WTC11 (cell line): ENCODE measurements at regions not wholly inside any gene's neighbourhood (a gene's known extent, or its start where the extent isn't known, plus 50 kb on each side); places are given as distances from the start of the nearest gene placed in this dataset.

Source experiments
- ATAC-seq: fragments of 200-7000 bp; cut with Tn5 transposase; 2 replicates; pipeline ENCODE4 v1.10.0; 2021; ENCODE audit warnings: mild to moderate bottlenecking, moderate library complexity
- CTCF ChIA-PET: fragments of 300-600 bp; sonication (Branson Sonifier 250); formaldehyde crosslinking; loops from one replicate; lab custom pipeline; 2021; ENCODE audit warnings: antibody characterized with exemption; lab: Charles Lee
- POLR2A ChIA-PET: fragments of 350-600 bp; sonication (Branson Sonifier 250); formaldehyde crosslinking; loops from one replicate; lab custom pipeline; 2021; ENCODE audit warnings: antibody characterized with exemption; lab: Charles Lee
- DNase-seq: peaks from one replicate; pipeline ENCODE4 v3.0.0; 2021; ENCODE audit warnings: low spot score
- H3K27ac Mint-ChIP-seq: 2 replicates; pipeline ENCODE4 v1.8.0; 2021; ENCODE audit warnings: mixed read lengths
- H3K27me3 Mint-ChIP-seq: 2 replicates; pipeline ENCODE4 v1.8.0; 2021; ENCODE audit warnings: low read depth, mild to moderate bottlenecking, moderate library complexity, mixed read lengths
- H3K36me3 Mint-ChIP-seq: 2 replicates; pipeline ENCODE4 v1.8.0; 2021; ENCODE audit warnings: mixed read lengths
- H3K4me1 Mint-ChIP-seq: 2 replicates; pipeline ENCODE4 v1.8.0; 2022; ENCODE audit warnings: mixed read lengths
- H3K4me3 Mint-ChIP-seq: 2 replicates; pipeline ENCODE4 v1.8.0; 2021; ENCODE audit warnings: mild to moderate bottlenecking, moderate library complexity, mixed read lengths
- H3K9me3 Mint-ChIP-seq: 2 replicates; pipeline ENCODE4 v1.8.0; 2021; ENCODE audit warnings: mixed read lengths
- AFF4 ChIP-seq: sonication (generic); formaldehyde crosslinking; IDR thresholded peaks from 2 replicates; pipeline ENCODE4 v1.8.1; 2023; ENCODE audit warnings: mild to moderate bottlenecking, missing genetic modification reagents, borderline replicate concordance
- CBFB ChIP-seq: sonication (generic); formaldehyde crosslinking; IDR thresholded peaks from 2 replicates; pipeline ENCODE4 v1.8.1; 2022; ENCODE audit warnings: mild to moderate bottlenecking, low read depth, missing genetic modification reagents
- CREM ChIP-seq: sonication (generic); formaldehyde crosslinking; IDR thresholded peaks from 2 replicates; pipeline ENCODE4 v1.8.1; 2022; ENCODE audit warnings: mild to moderate bottlenecking, missing genetic modification reagents, moderate library complexity
- E2F1 ChIP-seq: sonication (generic); formaldehyde crosslinking; IDR thresholded peaks from 2 replicates; pipeline ENCODE4 v1.8.0; 2022; ENCODE audit warnings: mild to moderate bottlenecking, missing genetic modification reagents
- E2F4 ChIP-seq: sonication (generic); formaldehyde crosslinking; IDR thresholded peaks from 2 replicates; pipeline ENCODE4 v1.8.1; 2022; ENCODE audit warnings: low read depth, mild to moderate bottlenecking, moderate library complexity, missing genetic modification reagents, borderline replicate concordance
- GRHL2 ChIP-seq: fragments of 250-450 bp; sonication (Bioruptor Pico); IDR thresholded peaks from 2 replicates; pipeline ENCODE4 v1.8.0; 2022; ENCODE audit warnings: mild to moderate bottlenecking, moderate library complexity; ENCODE audit not compliant: insufficient replicate concordance, severe bottlenecking
- HMGA2 ChIP-seq: fragments of 250-450 bp; sonication (Bioruptor Pico); IDR thresholded peaks from 2 replicates; pipeline ENCODE4 v1.4.0; 2021; ENCODE audit warnings: mild to moderate bottlenecking, moderate library complexity
- NR3C1 ChIP-seq: sonication (generic); formaldehyde crosslinking; conservative IDR thresholded peaks from 2 replicates; pipeline ENCODE4 v1.8.1; 2023; ENCODE audit warnings: low read depth, mild to moderate bottlenecking, missing genetic modification reagents
- TEAD4 ChIP-seq: sonication (generic); formaldehyde crosslinking; IDR thresholded peaks from 2 replicates; pipeline ENCODE4 v1.8.0; 2022; ENCODE audit warnings: mild to moderate bottlenecking, missing genetic modification reagents
- TP53 ChIP-seq: sonication (generic); formaldehyde crosslinking; IDR thresholded peaks from 2 replicates; pipeline ENCODE4 v1.8.1; 2023; ENCODE audit warnings: mild to moderate bottlenecking, missing genetic modification reagents
- USF2 ChIP-seq: sonication (generic); formaldehyde crosslinking; IDR thresholded peaks from 2 replicates; pipeline ENCODE4 v1.8.1; 2023; ENCODE audit warnings: mild to moderate bottlenecking, missing genetic modification reagents, moderate library complexity
- ZNF396 ChIP-seq: fragments of 250-450 bp; sonication (Bioruptor Pico); IDR thresholded peaks from 2 replicates; pipeline ENCODE4 v1.8.0; 2021; ENCODE audit warnings: mild to moderate bottlenecking, moderate library complexity, borderline replicate concordance
- TF ChIP-seq, protein P1 (sequence below): sonication (generic); formaldehyde crosslinking; IDR thresholded peaks from 2 replicates; pipeline ENCODE4 v1.8.0; 2022; ENCODE audit warnings: mild to moderate bottlenecking, missing genetic modification reagents
- TF ChIP-seq, protein P2 (sequence below): sonication (generic); formaldehyde crosslinking; IDR thresholded peaks from 2 replicates; pipeline ENCODE4 v1.8.1; 2023; ENCODE audit warnings: mild to moderate bottlenecking, missing genetic modification reagents, moderate library complexity
- TF ChIP-seq, protein P3 (sequence below): sonication (generic); formaldehyde crosslinking; IDR thresholded peaks from 2 replicates; pipeline ENCODE4 v1.8.0; 2023; ENCODE audit warnings: missing genetic modification reagents
- TF ChIP-seq, protein P4 (sequence below): fragments of 200-600 bp; IDR thresholded peaks from 2 replicates; pipeline ENCODE4 v1.8.0; 2022; ENCODE audit warnings: antibody characterized with exemption
- TF ChIP-seq, protein P5 (sequence below): sonication (generic); formaldehyde crosslinking; conservative IDR thresholded peaks from 2 replicates; pipeline ENCODE4 v1.8.1; 2023; ENCODE audit warnings: mild to moderate bottlenecking, low read depth, missing genetic modification reagents, moderate library complexity

DNA sequence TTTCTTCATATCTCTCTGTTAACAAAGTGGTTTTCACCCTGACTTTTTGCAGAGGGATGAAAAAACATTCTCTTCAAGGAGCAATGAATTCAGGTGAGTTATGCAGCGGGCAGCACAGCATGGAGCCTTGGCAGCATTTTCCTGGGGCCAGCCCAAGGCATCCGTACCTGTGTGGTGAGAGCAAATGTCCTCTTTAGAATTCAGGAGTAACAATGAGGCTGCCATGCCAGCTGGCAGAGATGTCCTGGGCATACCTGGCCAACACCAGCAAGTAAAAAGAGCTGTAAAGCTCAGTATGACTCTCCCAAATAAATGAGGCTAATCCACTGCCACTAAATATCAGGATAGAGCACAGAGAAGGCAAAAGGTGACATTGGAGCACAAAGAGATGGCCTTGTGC is 277.6 kb upstream of the TRPC7 start:
- Mint-ChIP-seq H3K9me3 (no peaks in the 10 kb centered on the region), H3K27me3 (no peaks in the 10 kb centered on the region), H3K4me1 (peaks cover 14% of the 10 kb centered on the region), H3K27ac (no peak overlapping the region), H3K4me3 (no peak overlapping the region), H3K36me3 (no peaks in the 10 kb centered on the region)
- no peak for ATAC-seq
- ChIA-PET CTCF (no interaction called here), POLR2A (no interaction called here)
- no peak for DNase-seq
- no peak for TF ChIP-seq AFF4 (CRISPR knock-in tag)
- TF ChIP-seq GRHL2 (CRISPR knock-in tag) = no peak
- TF ChIP-seq, protein P1, sequence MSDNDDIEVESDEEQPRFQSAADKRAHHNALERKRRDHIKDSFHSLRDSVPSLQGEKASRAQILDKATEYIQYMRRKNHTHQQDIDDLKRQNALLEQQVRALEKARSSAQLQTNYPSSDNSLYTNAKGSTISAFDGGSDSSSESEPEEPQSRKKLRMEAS (CRISPR knock-in tag) = no peak

DNA sequence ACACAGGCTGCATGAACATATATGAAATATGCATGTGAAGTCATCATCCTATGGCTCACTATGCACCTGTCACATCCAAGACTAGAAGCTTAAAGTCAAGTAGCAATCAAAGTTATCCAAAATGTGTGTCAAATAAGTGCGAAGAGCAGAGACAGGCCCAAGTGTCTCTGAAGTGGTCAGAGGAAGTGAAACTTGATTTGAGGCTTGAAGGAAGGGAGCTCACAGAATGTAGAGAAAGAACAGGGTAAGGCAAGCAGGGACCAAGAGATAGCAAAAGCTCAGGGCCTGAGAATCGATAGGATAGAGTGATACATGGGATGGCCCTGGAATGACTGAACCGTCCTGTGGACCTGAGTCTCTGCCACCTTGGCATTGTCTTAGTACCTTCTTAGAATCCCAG is 274.3 kb upstream of the TRPC7 start:
- ChIA-PET POLR2A (no interaction called here), CTCF (no interaction called here)
- no peaks in the 10 kb centered on the region for H3K27me3 Mint-ChIP-seq
- peaks cover 9% of the 10 kb centered on the region for H3K9me3 Mint-ChIP-seq
- TF ChIP-seq TP53 (CRISPR knock-in tag) (no peak), E2F1 (no peak), NR3C1 (CRISPR knock-in tag) (no peak), CREM (CRISPR knock-in tag) (no peak), E2F4 (CRISPR knock-in tag) (no peak), USF2 (no peak), CBFB (no peak)
- TF ChIP-seq, protein P2, sequence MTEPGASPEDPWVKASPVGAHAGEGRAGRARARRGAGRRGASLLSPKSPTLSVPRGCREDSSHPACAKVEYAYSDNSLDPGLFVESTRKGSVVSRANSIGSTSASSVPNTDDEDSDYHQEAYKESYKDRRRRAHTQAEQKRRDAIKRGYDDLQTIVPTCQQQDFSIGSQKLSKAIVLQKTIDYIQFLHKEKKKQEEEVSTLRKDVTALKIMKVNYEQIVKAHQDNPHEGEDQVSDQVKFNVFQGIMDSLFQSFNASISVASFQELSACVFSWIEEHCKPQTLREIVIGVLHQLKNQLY (CRISPR knock-in tag) = no peak
- DNase-seq (no peak), ATAC-seq (no peak)
- 0 out of 2 replicates have a peak, but pooled peaks cover 2% of the 10 kb centered on the region for H3K36me3 Mint-ChIP-seq
- H3K4me3 Mint-ChIP-seq = no peak overlapping the region
- no peak overlapping the region for H3K27ac Mint-ChIP-seq
- H3K4me1 Mint-ChIP-seq = peaks cover 14% of the 10 kb centered on the region

DNA sequence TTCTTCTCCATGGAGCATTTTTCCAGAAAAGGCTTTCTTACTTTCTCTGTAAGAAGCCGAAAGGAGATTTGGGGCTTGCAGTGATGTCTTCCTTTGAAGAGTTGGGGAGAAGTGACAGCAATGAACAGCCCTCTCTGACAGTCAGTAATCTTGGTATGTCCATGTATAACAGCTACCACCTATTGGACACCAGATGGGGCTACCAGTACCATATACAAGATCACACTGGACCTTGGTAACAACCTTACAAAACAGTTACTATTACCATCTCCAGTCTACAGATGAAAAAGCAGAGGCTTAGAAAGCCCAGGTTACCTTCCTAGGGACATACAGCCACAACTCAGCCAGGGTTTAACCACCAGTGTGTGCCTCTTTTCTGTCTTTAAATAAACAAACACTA is 272.7 kb upstream of the TRPC7 start:
- CTCF ChIA-PET = interaction anchor here (0.8 to 1.2 kb wide), 2 partner anchors 13 to 48 kb away, joined by 3 to 4 read pairs; no protein-coding TSS in a partner anchor
- Mint-ChIP-seq H3K4me1 (peaks cover 13% of the 10 kb centered on the region), H3K4me3 (no peak overlapping the region), H3K27me3 (no peaks in the 10 kb centered on the region), H3K36me3 (0 out of 2 replicates have a peak, but pooled peaks cover 2% of the 10 kb centered on the region), H3K27ac (no peak overlapping the region), H3K9me3 (peaks cover 9% of the 10 kb centered on the region)
- POLR2A ChIA-PET = interaction anchor here (0.8 kb wide), 1 partner anchor 22 kb away, joined by 3 read pairs; no protein-coding TSS in a partner anchor
- ATAC-seq = no peak
- no peak for DNase-seq
- no peak for TF ChIP-seq ZNF396 (CRISPR knock-in tag)
- TF ChIP-seq TEAD4 = no peak
- TF ChIP-seq, protein P3, sequence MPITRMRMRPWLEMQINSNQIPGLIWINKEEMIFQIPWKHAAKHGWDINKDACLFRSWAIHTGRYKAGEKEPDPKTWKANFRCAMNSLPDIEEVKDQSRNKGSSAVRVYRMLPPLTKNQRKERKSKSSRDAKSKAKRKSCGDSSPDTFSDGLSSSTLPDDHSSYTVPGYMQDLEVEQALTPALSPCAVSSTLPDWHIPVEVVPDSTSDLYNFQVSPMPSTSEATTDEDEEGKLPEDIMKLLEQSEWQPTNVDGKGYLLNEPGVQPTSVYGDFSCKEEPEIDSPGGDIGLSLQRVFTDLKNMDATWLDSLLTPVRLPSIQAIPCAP (CRISPR knock-in tag) = no peak
- TF ChIP-seq, protein P4, sequence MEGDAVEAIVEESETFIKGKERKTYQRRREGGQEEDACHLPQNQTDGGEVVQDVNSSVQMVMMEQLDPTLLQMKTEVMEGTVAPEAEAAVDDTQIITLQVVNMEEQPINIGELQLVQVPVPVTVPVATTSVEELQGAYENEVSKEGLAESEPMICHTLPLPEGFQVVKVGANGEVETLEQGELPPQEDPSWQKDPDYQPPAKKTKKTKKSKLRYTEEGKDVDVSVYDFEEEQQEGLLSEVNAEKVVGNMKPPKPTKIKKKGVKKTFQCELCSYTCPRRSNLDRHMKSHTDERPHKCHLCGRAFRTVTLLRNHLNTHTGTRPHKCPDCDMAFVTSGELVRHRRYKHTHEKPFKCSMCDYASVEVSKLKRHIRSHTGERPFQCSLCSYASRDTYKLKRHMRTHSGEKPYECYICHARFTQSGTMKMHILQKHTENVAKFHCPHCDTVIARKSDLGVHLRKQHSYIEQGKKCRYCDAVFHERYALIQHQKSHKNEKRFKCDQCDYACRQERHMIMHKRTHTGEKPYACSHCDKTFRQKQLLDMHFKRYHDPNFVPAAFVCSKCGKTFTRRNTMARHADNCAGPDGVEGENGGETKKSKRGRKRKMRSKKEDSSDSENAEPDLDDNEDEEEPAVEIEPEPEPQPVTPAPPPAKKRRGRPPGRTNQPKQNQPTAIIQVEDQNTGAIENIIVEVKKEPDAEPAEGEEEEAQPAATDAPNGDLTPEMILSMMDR = no peak
- TF ChIP-seq, protein P5, sequence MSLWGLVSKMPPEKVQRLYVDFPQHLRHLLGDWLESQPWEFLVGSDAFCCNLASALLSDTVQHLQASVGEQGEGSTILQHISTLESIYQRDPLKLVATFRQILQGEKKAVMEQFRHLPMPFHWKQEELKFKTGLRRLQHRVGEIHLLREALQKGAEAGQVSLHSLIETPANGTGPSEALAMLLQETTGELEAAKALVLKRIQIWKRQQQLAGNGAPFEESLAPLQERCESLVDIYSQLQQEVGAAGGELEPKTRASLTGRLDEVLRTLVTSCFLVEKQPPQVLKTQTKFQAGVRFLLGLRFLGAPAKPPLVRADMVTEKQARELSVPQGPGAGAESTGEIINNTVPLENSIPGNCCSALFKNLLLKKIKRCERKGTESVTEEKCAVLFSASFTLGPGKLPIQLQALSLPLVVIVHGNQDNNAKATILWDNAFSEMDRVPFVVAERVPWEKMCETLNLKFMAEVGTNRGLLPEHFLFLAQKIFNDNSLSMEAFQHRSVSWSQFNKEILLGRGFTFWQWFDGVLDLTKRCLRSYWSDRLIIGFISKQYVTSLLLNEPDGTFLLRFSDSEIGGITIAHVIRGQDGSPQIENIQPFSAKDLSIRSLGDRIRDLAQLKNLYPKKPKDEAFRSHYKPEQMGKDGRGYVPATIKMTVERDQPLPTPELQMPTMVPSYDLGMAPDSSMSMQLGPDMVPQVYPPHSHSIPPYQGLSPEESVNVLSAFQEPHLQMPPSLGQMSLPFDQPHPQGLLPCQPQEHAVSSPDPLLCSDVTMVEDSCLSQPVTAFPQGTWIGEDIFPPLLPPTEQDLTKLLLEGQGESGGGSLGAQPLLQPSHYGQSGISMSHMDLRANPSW (CRISPR knock-in tag) = no peak
- TF ChIP-seq HMGA2 (CRISPR knock-in tag) = no peak
